ENCODE measurements at regions not wholly inside any gene's neighbourhood (a gene's known extent, or its start where the extent isn't known, plus 50 kb on each side); places are given as distances from the start of the nearest gene placed in this dataset.

GRCh38 chr4:102427371-102427998 is 73.7 kb upstream of the NFKB1 start:
- TF ChIP-seq TAF7 (tag; IDR thresholded peaks at IDR 0.05) (no peak), CTCF (IDR thresholded peaks at IDR 0.05 in 2 of 3, conservative IDR thresholded peaks at IDR 0.05 in 1 of 3; ENCODE audit: insufficient read depth in 2 of 3, low read depth in 1 of 3, low read length in 3 of 3) (no peak), E2F3 (CRISPR knock-in tag; IDR thresholded peaks at IDR 0.05) (no peak), ZNF24 (IDR thresholded peaks at IDR 0.05) (no peak), YY1 (IDR thresholded peaks at IDR 0.05; ENCODE audit: borderline replicate concordance in 1 of 3, control insufficient read depth in 1 of 3, extremely low read depth in 1 of 3, insufficient read depth in 3 of 3, insufficient read length in 1 of 3, insufficient replicate concordance in 2 of 3, low read depth in 1 of 3, low read length in 2 of 3) (no peak), EP300 (IDR thresholded peaks at IDR 0.05; ENCODE audit: low read length) (no peak), POLR2AphosphoS2 (IDR thresholded peaks at IDR 0.05; ENCODE audit: low read length) (no peak), ZNF644 (tag; IDR thresholded peaks at IDR 0.05; ENCODE audit: low read depth) (no peak), MNT (conservative IDR thresholded peaks at IDR 0.05) (no peak), ZNF740 (CRISPR knock-in tag; IDR thresholded peaks at IDR 0.05) (no peak), ZNF740 (tag; IDR thresholded peaks at IDR 0.05) (no peak)
- TF ChIP-seq, protein P1, sequence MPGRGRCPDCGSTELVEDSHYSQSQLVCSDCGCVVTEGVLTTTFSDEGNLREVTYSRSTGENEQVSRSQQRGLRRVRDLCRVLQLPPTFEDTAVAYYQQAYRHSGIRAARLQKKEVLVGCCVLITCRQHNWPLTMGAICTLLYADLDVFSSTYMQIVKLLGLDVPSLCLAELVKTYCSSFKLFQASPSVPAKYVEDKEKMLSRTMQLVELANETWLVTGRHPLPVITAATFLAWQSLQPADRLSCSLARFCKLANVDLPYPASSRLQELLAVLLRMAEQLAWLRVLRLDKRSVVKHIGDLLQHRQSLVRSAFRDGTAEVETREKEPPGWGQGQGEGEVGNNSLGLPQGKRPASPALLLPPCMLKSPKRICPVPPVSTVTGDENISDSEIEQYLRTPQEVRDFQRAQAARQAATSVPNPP (IDR thresholded peaks at IDR 0.05; ENCODE audit: borderline replicate concordance, insufficient read depth, insufficient read length): no peak
- TF ChIP-seq, protein P2, sequence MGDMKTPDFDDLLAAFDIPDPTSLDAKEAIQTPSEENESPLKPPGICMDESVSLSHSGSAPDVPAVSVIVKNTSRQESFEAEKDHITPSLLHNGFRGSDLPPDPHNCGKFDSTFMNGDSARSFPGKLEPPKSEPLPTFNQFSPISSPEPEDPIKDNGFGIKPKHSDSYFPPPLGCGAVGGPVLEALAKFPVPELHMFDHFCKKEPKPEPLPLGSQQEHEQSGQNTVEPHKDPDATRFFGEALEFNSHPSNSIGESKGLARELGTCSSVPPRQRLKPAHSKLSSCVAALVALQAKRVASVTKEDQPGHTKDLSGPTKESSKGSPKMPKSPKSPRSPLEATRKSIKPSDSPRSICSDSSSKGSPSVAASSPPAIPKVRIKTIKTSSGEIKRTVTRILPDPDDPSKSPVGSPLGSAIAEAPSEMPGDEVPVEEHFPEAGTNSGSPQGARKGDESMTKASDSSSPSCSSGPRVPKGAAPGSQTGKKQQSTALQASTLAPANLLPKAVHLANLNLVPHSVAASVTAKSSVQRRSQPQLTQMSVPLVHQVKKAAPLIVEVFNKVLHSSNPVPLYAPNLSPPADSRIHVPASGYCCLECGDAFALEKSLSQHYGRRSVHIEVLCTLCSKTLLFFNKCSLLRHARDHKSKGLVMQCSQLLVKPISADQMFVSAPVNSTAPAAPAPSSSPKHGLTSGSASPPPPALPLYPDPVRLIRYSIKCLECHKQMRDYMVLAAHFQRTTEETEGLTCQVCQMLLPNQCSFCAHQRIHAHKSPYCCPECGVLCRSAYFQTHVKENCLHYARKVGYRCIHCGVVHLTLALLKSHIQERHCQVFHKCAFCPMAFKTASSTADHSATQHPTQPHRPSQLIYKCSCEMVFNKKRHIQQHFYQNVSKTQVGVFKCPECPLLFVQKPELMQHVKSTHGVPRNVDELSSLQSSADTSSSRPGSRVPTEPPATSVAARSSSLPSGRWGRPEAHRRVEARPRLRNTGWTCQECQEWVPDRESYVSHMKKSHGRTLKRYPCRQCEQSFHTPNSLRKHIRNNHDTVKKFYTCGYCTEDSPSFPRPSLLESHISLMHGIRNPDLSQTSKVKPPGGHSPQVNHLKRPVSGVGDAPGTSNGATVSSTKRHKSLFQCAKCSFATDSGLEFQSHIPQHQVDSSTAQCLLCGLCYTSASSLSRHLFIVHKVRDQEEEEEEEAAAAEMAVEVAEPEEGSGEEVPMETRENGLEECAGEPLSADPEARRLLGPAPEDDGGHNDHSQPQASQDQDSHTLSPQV (IDR thresholded peaks at IDR 0.05): no peak

Data from K562 (cell line).